ENCODE measurements at regions not wholly inside any gene's neighbourhood (a gene's known extent, or its start where the extent isn't known, plus 50 kb on each side); places are given as distances from the start of the nearest gene placed in this dataset.

DNA sequence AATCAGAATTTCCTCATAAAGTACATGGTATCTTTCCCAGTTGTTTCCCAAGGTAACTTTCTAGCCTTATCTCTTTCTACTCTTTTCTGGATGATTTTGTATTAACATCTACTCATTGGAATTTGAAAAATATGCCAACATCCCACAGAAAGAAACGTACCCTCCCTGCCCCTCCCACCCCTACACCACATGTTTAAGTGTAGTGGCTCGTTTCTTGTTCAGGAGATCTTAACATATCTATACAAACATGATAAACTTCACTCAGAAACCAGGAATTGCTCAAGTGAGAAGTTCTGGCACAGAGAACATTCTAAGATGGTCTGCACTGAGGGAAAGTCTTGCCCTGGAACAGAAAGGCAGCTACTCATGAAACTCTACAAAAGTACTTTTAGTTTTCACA, 404.7 kb downstream of the SOX2 start:
- TF ChIP-seq POLR2A (IDR thresholded peaks at IDR 0.05; ENCODE audit: low read length) (no peak), GATA1 (IDR thresholded peaks at IDR 0.05; ENCODE audit: low read depth, low read length) (no peak)
